IPS-15b (cell line): ENCODE measurements at regions not wholly inside any gene's neighbourhood (a gene's known extent, or its start where the extent isn't known, plus 50 kb on each side); places are given as distances from the start of the nearest gene placed in this dataset.

Experiments
- H3K27me3 ChIP-seq: one replicate; pipeline ENCODE4 v1.6.1; 2013; ENCODE audit warnings: low read length; ENCODE audit not compliant: control insufficient read depth, insufficient read depth
- H3K36me3 ChIP-seq: one replicate; pipeline ENCODE4 v1.6.1; 2013; ENCODE audit warnings: low read length; ENCODE audit not compliant: control insufficient read depth, insufficient read depth
- H3K4me1 ChIP-seq: one replicate; pipeline ENCODE4 v1.6.1; 2013; ENCODE audit warnings: mild to moderate bottlenecking, low read length; ENCODE audit not compliant: control insufficient read depth, insufficient read depth
- H3K4me3 ChIP-seq: one replicate; pipeline ENCODE4 v1.5.1; 2013; ENCODE audit warnings: low read depth, low read length
- H3K9ac ChIP-seq: one replicate; pipeline ENCODE4 v1.6.1; 2013; ENCODE audit warnings: low read depth, mild to moderate bottlenecking, low read length
- H3K9me3 ChIP-seq: one replicate; pipeline ENCODE4 v1.6.1; 2013; ENCODE audit warnings: mild to moderate bottlenecking, low read length; ENCODE audit not compliant: control insufficient read depth, insufficient read depth

DNA sequence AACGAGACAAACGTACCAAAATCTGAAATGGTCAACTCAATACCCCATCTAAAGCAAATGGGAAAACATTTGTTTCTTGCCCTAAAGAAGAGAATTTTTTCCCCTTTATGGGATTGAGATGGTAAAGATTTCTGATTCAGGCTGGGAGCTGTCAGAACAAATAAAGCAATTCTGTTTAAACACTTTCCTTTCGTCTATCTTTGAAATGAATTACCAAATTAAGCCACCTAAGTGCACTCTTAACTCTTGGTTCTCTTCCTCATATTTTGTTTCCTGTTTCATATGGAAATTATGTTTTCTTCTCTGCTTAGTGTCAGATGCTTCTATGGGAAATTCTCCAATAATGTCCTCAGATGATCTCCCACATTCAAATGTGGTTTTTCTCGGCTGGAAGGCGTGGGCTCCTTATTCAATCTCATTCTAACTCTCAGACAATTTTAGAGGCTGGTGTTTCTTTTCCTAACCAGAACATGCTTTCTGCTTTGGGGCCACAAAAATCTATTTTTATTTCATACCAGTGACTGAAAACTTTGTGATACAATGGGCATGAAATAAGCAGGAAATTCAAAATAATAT lies 50.3 kb upstream of the HPF1 start:
- Histone ChIP-seq H3K4me3 (no peak overlapping the region), H3K27me3 (no peaks in the 10 kb centered on the region), H3K36me3 (no peaks in the 10 kb centered on the region), H3K9me3 (no peaks in the 10 kb centered on the region), H3K9ac (no peak overlapping the region), H3K4me1 (no peaks in the 10 kb centered on the region)
